Left cardiac atrium (tissue), 4 donors: ENCODE measurements at regions not wholly inside any gene's neighbourhood (a gene's known extent, or its start where the extent isn't known, plus 50 kb on each side); places are given as distances from the start of the nearest gene placed in this dataset.
A peak's percentile ranks its signal among the peaks of the same experiment; 100 is the strongest.

Experiments
- ATAC-seq, 2 donors: fragments of 200-7000 bp; cut with Tn5 transposase; one replicate each; pipeline ENCODE4 v1.9.1; 2020; ENCODE audit warnings: mild to moderate bottlenecking in 2 of 2, moderate library complexity in 2 of 2
- DNase-seq: peaks from one replicate; pipeline ENCODE4 v3.0.0-alpha.2; 2020
- intact Hi-C, 2 donors: fragments of 100-400 bp; cut with DNase I; formaldehyde crosslinking; loops; one replicate each; pipeline versions ENCODE4 v1.14.1 to v1.15.1; 2022 to 2023
- donor health status: DM: no; HTN: yes; CAD: no.
- donor health status: DM: no; HTN: yes; CAD: no; lungs with severe emphysema.
- donor health status: DM: yes; HTN: yes; CAD: no.
- donor health status: Dilated cardiomyopathy.

- ATAC-seq: no peak
- intact Hi-C loops: no loop called here
- no peak for DNase-seq
Observed at GRCh38 chr13:64958106-64958505, 2272.0 kb downstream of the PCDH9 start.

GRCh38 chr13:64938660-64939059 is 2291.5 kb downstream of the PCDH9 start:
- ATAC-seq (no peak), DNase-seq (no peak)
- intact Hi-C loops: no loop called here

GRCh38 chr13:64937302-64937701 is 2292.8 kb downstream of the PCDH9 start:
- no peak for ATAC-seq
- no peak for DNase-seq
- intact Hi-C loops: no loop called here

DNA sequence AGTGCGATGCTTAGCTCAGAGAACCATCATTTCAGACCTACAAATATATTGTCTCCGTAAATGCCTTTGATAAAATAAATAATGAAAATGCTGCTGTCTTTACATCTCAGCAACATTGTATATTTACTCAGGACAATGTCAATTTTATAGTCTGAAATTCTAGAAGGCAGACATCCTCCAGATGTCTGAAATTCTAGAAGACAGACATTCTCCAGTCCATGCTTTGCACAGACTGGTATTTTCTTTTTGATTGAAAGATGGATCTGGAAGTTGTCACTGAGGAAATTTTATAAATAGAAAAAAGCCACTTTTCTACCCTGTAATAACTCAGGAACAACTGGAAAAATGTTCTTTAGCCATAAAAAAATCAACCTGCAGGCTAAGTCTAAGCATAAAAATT is 2293.3 kb downstream of the PCDH9 start:
- intact Hi-C loops: no loop called here
- ATAC-seq (no peak), DNase-seq (no peak)

GRCh38 chr13:64935441-64935840 is 2294.7 kb downstream of the PCDH9 start:
- no peak for ATAC-seq
- DNase-seq: no peak
- intact Hi-C loops: no loop called here

DNA sequence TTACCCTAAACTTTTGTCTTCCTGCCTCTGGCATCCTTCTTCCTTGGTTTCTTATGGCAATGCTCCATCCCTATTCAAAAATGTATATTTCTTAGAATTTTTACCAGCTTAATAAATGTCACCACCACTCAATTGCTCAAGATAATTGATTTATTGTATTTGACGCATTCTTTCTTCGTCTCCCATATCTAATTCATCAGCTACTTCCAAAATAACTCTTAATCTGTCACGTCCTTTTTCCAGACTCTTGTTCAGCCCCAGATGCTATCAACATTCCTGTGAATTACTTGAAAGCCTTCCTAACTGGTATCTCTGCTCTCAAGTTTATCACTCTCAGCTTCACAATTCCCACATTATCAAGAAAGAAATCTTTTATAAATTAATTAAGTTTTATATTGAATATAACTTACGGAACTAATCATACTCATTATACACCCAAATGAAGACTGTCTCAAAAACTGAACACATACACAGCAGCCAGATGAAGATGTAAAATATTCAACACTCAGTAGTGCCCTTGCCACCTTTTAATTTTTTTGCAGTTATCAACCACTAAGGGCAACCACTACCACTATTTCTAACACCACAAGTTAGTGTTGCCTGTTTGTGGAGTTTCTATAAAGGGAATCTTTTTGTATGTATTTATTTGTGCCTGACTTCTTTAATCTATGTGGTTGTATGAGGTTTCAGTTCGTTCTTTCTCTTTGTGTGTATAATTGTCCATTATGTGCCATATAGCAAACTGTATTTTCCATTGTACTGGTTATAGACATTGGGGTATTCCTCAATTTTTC is 2295.4 kb downstream of the PCDH9 start:
- no peak for DNase-seq
- intact Hi-C loops: no loop called here
- ATAC-seq: no peak

GRCh38 chr13:64930636-64931035 is 2299.5 kb downstream of the PCDH9 start:
- ATAC-seq: no peak
- intact Hi-C loops: no loop called here
- DNase-seq: no peak

GRCh38 chr13:64928696-64929499 is 2301.2 kb downstream of the PCDH9 start:
- DNase-seq: no peak
- intact Hi-C loops: no loop called here
- no peak for ATAC-seq

GRCh38 chr13:64925727-64926126 is 2304.4 kb downstream of the PCDH9 start:
- intact Hi-C loops: no loop called here
- no peak for ATAC-seq
- no peak for DNase-seq

GRCh38 chr13:64925284-64925683 is 2304.9 kb downstream of the PCDH9 start:
- ATAC-seq (no peak), DNase-seq (no peak)
- intact Hi-C loops: no loop called here

DNA sequence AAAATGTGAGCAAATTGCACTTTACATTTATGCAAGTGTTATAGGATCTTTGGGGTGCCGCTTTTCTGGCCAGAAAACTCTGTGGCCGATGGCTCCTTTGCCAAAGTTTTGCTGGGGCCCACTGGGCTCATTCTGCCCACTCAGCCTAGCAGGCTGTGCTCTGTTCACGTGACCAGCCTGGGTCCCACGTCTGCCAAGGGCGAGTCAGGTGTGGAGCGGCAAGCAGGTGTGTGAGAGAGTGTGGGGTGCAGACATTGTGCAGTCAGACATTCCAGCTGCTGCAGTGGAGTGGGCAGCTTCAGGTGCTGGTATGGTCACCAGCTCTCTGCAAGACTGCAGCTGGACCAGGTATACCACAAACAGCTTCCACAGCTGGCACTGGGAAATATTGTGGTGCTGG is 2305.7 kb downstream of the PCDH9 start:
- ATAC-seq (no peak), DNase-seq (no peak)
- intact Hi-C loops: no loop called here

GRCh38 chr13:64917566-64917965 is 2312.6 kb downstream of the PCDH9 start:
- ATAC-seq: no peak
- intact Hi-C loops: no loop called here
- no peak for DNase-seq

DNA sequence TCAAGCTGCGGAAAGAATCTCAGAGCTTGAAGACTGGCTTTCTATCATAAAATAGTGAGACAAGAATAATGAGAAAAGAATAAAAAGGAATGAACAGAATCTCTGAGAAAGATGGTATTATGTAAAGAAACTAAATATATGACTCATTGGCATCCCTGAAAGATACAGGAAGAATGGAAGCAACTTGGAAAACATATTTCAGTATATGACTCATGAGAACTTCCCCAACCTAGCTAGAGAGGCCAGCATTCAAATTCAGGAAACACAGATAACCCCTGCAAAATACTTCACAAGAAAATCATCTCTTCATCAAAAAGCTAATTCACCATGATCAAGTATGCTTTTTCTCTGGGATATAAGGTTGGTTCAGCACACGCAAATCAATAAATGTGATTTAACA is 2318.0 kb downstream of the PCDH9 start:
- DNase-seq: no peak
- intact Hi-C loops: no loop called here
- ATAC-seq: peak in 1 of 2 donors; percentile 45

GRCh38 chr13:64910096-64910495 is 2320.0 kb downstream of the PCDH9 start:
- DNase-seq: no peak
- intact Hi-C loops: no loop called here
- ATAC-seq: no peak

DNA sequence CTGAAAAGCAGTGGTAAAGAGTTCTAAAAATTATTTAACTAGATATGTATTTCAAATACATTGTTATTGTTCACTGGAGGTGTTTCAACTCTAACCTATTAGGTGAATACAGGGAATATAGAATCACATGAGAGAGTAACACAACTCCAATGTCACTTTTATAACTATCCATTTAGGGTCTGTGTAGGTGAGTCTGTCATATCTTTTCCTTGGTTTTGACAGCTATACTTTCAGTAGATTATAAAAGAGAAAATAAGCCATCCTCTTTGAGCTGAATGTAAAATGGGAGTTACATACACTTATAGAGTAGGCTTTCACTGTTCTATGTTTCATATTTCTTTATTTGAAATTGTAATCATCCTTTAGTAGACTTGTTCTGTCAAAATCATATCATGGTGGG is 2321.0 kb downstream of the PCDH9 start:
- intact Hi-C loops: no loop called here
- DNase-seq (no peak), ATAC-seq (no peak)

DNA sequence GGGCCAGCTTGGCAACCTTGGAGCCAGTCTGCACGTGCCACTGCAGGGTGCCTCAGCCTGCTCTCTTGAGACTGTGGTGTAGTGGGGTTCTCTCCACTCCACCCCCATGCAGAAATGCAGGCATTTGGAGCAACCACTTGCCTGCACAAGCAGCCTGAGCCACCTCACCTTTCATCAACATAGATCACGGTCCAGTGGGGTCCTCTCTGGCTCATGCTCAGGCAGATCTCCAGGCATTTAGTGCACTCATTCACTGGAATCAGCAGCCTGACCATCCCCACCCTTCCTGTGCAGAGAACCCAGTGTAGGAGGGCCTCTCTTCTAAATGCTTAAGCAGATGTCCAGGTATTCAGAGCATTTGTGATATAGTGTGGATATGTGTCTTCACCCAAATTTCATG is 2330.1 kb downstream of the PCDH9 start:
- DNase-seq: no peak
- intact Hi-C loops: no loop called here
- no peak for ATAC-seq

- intact Hi-C loops: no loop called here
- DNase-seq: no peak
- no peak for ATAC-seq
Observed at GRCh38 chr13:64884976-64885375, 2345.2 kb downstream of the PCDH9 start.

DNA sequence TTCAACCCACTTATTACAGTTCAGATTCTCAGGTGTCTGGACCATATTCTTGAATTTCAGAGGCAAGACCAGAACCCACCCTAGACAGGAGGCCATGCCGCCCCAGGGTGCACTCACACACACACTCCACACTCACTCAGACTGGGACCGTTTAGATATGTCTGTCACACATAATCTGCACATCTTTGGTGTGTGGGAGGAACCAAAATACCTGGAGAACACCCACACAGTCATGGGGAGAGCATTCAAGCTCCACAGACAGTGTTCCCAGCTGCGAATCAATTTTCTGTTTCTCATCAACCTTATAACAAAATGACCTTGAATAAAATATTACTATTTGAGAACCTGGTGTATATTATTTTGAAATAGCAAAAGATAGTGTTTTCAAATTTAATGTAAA is 2353.0 kb downstream of the PCDH9 start:
- intact Hi-C loops: no loop called here
- ATAC-seq (no peak), DNase-seq (no peak)

GRCh38 chr13:64871742-64872141 is 2358.4 kb downstream of the PCDH9 start:
- ATAC-seq: no peak
- intact Hi-C loops: no loop called here
- peak; percentile 18 for DNase-seq

DNA sequence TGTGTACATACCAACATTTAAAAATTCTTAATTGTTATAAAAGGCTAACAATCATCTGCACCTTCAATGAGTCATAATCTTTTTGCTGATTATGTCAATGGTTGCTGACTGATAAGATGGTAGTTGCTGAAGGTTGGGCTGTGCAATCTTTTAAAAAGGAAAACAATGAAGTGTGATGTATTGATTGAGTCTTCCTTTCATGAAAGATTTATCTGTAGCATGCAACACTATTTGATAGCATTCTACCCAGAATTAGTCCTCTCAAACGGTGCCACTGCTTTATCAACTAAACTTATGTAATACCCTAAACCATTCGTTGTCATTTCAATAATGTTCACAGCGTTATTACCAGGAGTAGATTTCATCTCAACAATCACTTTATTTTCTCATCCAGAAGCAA is 2360.6 kb downstream of the PCDH9 start:
- intact Hi-C loops: no loop called here
- DNase-seq (no peak), ATAC-seq (no peak)

DNA sequence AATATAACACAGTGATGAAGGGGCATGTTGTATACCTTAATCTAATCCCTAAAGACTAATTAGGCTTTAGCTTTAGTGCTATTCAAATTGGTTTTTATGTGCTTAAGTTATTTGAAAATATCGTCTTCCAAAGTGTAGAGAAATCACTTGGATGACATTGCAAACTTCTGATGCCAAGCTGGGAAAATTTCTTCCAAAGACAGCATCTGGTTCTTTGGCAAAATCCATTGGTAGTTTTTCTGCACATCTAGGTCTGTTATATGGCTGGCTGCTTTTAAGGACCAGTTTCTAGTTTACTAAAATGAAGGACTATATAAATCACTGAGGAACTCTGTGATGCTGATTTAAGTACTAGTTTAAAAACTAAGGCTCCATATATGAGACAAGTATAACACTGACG is 2362.3 kb downstream of the PCDH9 start:
- no peak for ATAC-seq
- intact Hi-C loops: no loop called here
- DNase-seq: no peak
